GM18508 (cell line): ENCODE measurements at regions not wholly inside any gene's neighbourhood (a gene's known extent, or its start where the extent isn't known, plus 50 kb on each side); places are given as distances from the start of the nearest gene placed in this dataset.

Source experiments
- ATAC-seq: cut with Tn5 transposase; IDR thresholded peaks from one replicate; pipeline ENCODE4 v1.9.1; 2021; ENCODE audit warnings: moderate number of reproducible peaks; ENCODE audit not compliant: insufficient read depth, unreplicated experiment

DNA sequence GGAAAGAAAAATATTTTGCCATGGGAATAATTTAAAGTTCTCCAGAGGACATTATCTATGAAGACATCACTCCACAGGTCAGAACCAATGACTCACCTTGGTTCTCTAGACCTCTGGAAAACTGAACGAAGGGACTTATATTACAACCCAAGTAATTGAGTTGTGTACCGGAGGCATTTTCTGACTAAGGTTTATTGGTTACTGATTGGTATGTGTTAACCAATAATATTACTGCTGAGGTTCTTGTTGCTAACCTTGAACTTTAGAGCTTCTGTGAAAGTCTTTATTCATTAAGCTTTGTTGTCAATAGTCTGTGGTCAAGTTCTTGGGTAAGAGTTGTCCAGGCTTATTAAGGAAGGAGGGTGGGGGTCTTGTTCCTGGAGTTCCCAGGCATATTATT is 78.1 kb upstream of the MTPN start:
- ATAC-seq: no peak

DNA sequence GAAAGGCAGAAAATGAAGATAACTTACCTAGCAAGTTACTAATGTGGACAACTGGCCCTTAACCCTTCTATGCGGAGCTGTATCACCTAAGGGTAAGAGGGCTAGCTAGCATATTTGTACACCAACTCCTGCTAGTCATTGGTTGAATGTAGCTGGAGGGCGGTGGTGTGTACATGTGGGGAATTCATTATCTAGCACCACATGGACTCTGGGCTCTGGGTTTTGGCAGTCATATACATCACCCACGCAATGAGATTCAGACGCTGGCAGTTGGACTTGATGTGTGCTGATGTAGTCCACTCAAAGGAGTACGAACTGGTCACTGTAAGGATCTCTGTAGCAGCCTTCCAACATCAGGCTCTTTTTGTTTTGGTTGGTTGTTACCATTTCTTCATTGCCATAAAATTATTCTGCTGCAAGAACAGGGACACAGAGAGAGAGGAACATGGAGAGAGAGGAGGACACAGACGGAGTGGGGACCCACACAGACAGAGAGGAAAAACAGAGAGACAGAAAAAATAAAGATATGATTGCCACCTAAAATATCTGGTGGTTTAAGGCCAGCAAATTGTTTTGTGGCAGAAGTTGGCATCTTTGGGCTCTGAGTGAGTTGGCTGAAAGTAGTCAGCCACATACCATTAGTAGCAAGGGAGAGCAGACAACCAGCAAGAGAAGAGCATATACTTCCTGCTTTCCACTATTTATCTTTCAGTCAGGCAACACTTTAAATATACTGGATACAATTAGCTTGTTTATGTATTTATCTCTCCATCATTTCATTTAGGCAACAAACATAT is 76.7 kb upstream of the MTPN start:
- ATAC-seq: no peak

DNA sequence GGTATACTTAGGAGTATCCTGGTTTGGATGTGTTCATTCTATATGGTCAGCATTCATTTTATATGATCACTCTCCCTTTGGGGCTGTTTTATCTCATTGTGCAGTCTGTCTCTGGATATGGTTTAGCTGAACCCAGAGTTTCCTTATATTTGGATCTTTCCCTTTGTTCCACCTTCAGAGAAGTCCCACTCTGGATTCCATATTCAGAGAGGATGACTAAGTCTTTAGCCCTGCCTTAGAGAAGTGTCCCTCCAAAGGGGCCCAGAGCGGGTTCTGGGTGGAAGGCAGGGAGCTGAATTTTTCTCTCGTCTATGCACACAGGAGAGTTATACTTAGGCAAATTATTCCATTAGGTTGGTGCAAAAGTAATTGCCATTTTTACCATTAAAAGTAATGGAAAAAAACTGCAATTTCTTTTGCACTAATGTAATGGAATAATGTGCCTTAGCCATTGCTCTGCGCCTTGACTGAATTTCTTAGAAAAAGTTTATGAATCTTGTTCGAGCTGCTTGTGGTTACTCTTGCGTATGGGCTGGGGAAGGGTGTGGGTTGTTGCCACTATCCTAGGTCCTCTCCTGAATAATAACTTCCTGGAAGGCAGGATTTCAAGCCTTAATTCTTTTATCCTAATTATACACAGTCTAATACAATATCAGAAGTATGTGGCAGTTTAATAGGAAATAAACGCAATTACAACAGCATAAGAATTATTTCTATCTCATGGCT is 74.2 kb upstream of the MTPN start:
- ATAC-seq: no peak

DNA sequence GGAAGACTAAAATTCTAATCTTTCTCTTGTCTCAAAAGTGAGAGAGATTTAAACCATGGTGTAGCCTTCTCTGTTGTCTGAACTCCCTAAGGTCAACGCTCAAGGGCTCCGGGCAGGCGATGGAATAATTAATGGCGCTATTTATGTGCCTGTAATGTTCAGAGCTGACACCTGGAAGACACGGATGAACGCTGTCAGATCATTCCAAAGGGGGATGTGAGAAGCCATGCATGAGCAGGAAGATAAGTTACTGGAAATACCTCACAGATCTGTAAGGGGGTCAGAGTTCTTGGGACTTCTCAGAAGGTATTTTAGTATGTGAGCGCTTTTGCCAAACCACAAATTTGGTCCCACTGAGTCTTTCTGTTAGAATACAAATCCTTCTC is 73.3 kb upstream of the MTPN start:
- no peak for ATAC-seq

DNA sequence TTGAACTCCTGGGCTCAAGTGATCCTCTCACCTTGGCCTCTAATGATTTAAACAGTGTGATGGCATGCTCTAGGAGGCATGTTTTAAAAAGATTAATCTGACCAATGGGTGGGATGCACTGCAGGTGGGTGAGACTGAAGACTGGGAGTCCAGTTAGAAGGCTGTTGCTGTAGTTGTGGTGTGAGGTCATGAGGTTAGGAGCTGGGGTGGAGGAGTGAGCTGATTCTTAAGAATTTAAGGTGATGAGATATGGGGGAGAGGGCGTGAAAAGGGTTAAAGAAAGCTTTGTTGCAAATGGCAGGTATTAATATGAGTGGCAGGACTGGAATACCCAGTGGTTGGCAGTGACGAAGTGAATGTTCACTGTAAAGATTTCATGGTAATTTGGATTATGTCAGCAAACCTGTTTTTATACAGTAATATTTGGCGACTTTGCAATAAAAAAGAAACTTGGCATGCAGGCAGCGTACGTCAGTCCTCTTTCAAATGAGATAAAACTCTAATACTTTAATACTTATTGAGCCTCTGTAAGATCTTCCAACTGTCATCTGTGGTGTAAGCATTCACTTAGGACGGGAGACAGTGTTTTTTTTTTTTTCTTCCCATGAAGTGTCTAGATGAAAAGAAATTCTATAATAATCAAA is 72.8 kb upstream of the MTPN start:
- ATAC-seq: no peak

DNA sequence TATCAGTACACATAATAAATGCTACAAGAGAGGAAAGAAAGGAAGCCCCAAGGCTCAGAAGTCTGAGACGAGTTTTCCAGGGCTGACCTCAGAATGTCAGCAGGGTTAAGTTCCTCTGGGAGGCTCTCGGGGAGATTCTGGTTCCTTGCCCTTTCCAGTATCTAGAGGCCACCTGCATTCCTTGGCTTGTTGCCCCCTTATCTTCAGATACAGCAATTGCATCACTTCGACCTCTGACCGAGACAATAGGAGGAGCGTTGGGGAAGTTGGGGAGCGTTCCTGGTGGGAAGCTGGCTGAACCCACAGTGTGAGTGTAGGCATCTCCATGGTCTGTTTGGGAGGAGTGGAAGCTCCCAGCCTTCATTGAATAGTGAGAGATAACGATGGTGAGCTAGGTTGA is 72.0 kb upstream of the MTPN start:
- no peak for ATAC-seq

DNA sequence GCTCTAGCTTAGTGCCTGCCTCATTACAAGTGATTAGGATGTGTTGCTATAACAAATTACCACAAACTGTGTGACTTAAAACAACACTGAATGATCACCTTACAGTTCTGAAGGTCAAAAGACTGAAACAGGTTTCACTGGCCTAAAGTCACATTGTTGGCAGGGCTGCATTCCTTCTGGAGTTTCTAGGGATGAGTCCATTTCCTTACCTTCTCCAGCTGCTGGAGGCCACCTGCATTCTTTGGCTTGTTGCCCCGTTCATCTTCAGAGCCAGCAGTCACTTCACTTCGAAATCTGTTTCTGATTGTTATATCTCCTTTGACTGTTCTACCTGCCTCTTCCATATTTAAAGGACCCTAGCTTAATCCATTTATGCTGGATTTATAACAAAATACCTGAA is 69.4 kb upstream of the MTPN start:
- no peak for ATAC-seq

DNA sequence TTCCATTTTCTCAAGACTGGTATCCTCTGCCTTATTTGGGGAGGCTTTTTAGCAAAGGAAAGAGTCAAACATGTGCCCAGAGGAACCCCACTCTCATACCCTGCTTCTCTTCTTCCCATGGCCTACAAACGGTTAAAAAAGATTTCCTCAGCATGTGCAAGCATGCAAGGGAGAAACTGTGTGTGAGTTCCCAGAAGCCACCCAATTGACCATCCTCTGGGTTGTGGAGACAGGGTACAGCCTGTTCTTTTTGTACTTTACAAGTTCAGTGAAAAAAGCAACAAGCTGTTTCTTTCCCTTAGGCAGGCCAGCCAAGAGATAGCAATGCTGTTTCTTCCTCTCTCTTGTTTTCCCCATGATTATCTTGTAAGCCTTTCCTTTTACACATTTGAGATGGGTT is 68.8 kb upstream of the MTPN start:
- ATAC-seq: no peak

DNA sequence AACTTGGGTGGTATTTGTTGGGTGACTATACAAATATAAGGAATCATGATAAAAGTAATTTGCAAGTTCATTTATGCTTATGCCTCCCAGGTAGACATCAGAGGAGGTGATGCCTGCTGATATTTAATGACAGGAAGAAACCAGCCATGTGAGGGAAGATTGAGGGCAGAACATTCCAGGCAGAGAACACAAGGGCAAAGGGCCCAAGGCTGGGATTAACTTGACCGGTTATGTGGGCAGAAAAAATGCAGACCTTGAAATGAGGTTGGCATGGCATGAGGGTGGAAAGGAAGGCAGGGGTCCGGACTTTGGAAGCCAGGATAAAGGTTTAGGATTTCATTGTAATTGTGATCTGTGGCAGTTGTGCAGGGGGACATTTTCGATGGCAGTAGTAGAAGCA is 68.0 kb upstream of the MTPN start:
- no peak for ATAC-seq

DNA sequence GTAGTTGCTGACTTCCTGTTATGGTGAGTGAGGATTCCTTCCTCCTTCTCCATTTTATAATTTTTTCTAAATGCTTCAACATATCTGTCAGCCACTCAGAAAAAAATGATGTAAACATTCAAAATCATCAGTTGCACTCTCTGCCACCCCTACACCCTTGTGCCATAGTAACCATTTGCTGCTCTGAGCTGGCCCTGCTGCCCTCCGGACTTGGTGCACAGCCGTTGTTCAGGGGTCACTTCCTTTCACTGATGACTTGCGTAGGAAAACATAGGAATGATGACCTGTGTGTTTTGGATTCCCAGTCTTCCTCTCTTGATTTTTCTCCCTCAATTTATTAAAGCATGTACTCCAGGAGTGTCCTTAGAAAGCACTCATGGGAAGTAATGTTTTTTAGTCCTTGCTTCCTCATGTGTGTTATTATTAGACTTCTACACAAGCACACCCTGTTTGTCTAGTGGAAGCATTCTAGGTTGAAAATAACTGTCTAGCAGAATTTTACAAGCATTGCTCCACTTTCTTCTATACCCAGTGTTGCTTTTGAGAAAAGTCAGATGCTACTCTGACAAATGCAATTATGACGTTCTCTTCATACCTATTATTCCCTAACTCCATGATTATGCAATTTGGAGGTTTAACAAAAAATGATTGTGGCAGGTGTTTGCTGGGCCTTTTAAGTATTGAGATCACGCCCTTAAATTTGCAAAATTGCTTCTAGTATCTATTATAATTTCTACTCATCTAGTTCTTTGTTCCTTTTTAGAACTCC is 62.6 kb upstream of the MTPN start:
- ATAC-seq: no peak

DNA sequence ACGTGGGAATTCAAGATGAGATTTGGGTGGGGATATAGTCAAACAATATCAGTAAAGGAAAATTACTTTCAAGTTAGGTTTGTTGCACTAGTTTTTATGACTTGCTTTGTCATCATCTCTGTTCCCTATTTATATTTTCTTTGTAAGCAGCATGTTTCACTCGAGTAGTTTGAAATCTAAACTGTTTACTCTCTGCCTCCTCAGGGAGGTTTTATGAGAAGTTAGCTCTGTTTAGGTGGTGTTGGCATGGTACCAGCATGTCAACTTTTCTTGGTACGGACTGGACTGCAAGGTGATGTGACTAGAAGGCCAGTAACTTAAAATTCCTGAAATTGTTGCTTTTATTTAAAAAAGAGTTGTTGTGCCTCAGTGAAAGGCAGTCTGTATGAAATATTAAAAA is 59.2 kb upstream of the MTPN start:
- ATAC-seq: no peak

DNA sequence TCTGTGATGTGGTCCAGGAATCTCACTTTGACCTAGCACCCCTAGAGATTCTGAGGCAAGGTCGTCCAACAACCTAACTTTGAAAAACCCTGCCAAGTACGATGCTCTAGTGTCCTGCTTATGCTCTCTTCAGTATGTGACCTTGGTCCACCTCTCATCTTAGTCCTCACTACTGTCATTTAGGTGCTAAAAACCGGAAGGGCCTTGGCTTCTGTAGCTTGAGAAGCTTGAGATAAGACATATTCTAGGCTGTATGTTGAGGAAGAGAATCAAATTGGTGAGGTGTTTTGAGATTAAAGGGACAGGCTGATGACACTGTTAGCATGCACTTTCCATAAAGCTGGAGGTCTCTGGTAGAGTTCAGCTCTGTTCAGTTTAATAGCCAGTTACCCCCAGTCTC is 57.0 kb upstream of the MTPN start:
- ATAC-seq: no peak

DNA sequence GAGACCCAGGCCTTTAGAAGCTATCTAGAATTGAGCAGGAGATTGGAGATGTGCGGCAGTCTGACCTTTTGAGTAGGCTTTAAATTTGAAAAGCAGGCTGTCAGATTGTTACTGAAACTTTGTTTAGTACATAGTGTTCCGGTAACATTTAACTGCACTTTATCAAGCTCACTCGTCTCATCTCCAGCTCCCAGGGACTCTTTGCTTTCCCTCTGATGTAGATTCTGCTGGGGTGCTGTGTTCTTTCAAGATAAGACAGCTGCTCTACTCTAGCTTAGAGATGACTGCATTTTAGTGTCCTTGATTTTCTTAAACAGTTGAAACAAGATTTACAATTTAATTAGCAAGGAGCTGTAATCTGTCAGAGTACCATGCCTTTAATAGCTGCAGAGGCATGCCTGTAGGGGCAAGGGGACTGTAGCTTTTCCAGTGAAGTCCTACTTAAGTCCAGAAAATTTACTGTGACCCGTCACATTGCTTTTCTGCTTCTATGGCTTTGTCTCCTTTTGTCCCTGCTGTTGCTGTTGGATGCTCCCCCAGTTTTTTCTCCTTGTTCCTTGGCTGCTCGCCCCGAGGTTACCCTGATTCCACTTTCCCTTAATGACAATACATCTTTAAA is 56.4 kb upstream of the MTPN start:
- ATAC-seq: no peak

DNA sequence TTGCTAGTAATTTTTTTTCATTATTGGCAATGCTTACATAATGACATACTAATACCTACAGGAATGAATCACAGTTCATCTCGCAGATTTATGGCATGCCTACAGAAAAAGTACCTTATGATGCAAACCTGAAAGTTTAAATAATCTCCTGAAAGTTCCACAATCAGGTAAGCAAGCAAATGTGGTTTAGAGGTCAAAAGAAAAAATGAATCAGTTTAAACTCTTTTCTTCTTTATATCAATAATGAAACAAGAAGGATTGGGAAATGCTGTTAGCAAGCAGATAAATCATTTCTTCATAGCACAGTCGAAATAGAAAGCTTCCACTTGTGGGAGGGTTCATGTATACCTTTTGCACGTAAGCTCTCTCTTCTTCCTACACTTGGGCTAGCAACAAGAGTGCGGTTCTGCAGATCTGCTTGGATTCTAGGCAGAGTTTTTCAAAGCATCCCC is 53.7 kb upstream of the MTPN start:
- peak; percentile 97 for ATAC-seq

DNA sequence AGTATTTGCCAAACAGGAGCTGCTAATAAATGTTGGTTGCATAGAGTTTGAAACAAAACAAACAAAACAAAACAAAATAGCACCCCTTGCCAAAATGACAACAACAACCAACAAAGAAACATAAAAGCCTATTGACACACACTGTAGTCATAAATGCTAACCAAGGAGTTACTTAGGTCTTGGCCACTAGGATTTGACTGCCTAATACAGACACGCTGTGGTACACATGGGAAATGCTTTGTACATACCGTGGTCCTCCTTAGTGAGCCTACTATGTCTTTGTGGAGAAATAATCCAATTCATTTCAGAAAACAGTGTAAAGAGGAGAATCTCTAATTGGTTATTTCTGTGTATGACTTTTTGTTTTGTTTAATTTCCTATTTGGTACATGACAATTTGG is 53.2 kb upstream of the MTPN start:
- ATAC-seq: no peak

DNA sequence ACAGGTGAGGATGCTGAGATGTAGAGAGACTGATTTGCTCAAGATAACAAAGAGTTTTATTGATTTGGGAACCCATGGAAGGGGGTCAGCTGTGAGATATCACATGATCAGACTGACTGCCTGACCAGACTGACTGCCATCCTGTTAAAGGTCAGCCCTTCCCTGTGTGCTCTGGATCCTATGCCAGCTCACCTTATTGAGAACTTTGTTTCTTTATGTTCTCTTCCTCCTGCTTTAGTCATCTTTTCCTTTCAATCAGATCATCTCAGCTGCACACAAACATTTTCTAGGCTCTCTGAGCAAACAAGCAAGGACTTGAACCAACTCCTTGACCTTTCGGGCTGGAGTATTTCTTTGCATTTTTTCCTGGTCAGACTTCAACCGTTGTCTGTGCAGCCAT is 50.0 kb upstream of the MTPN start:
- no peak for ATAC-seq
